K562 (cell line): ENCODE measurements at regions not wholly inside any gene's neighbourhood (a gene's known extent, or its start where the extent isn't known, plus 50 kb on each side); places are given as distances from the start of the nearest gene placed in this dataset.

ENCODE experiments used
- ATAC-seq: fragments of 200-7000 bp; cut with Tn5 transposase; 3 replicates; pipeline ENCODE4 v1.9.1; 2020; ENCODE audit warnings: moderate library complexity
- BruUV-seq: library from RNA; stranded (reverse); fragments of 400-500 nt; replicated peaks from 2 replicates; lab custom pipeline; 2021; lab: Mats Ljungman, UMichigan
- CTCF ChIA-PET: fragments of 300-600 bp; formaldehyde crosslinking; extraction: SDS; loops from one replicate; lab custom pipeline; 2021; ENCODE audit warnings: low intra/inter-chr PET ratio; lab: Yijun Ruan, JAX
- POLR2A ChIA-PET: fragments of 300-600, 350-650 bp; sonication (Branson Sonifier 250); formaldehyde crosslinking; extraction: SDS; loops from one replicate; lab custom pipeline; 2021; ENCODE audit warnings: antibody characterized with exemption, inconsistent platforms; lab: Yijun Ruan, JAX
- DNase-seq, 4 experiments: peaks; one replicate each; pipeline versions ENCODE4 v3.0.0 to v3.0.0-alpha.2; 2011 to 2018; ENCODE audit warnings: low spot score in 3 of 4, mixed read lengths in 3 of 4; ENCODE audit errors: extremely low read depth in 1 of 4
- FAIRE-seq: peaks from 2 replicates; lab custom pipeline; 2011; peaks lifted over from hg19 to GRCh38; lab: Jason Lieb, UNC
- H2AFZ ChIP-seq: 2 replicates; pipeline ENCODE4 v1.6.0; 2011; ENCODE audit warnings: low read depth, low read length, control low read depth, inconsistent platforms
- H3K27ac ChIP-seq: fragments of 200-600 bp; 3 replicates; pipeline ENCODE4 v1.8.0; 2011; ENCODE audit warnings: low read depth, mild to moderate bottlenecking, control low read depth, inconsistent platforms, low read length, moderate library complexity, mixed read lengths; ENCODE audit errors: extremely low read depth
- H3K27me3 ChIP-seq, 2 experiments: fragments of 300-600 bp in 1 of 2; 2 replicates in 1 of 2; 3 replicates in 1 of 2; pipeline versions ENCODE4 v1.6.0 to v1.8.0; 2011; ENCODE audit warnings: inconsistent platforms in 2 of 2, low read length in 2 of 2, mild to moderate bottlenecking in 1 of 2, mixed read lengths in 1 of 2, moderate library complexity in 1 of 2; ENCODE audit not compliant: control insufficient read depth in 2 of 2, insufficient read depth in 2 of 2
- H3K36me3 ChIP-seq: fragments of 300-600 bp; 3 replicates; pipeline ENCODE4 v1.8.0; 2011; ENCODE audit warnings: mild to moderate bottlenecking, low read length, inconsistent platforms; ENCODE audit not compliant: control insufficient read depth, insufficient read depth
- H3K4me1 ChIP-seq, 2 experiments: fragments of 200-600 bp in 1 of 2; replicated peaks in 1 of 2; 2 replicates in 1 of 2; 3 replicates in 1 of 2; pipeline versions ENCODE4 v1.5.1 to v1.8.0; 2011; ENCODE audit warnings: inconsistent platforms in 2 of 2, low read length in 2 of 2, mild to moderate bottlenecking in 1 of 2, mixed read lengths in 1 of 2, moderate library complexity in 1 of 2; ENCODE audit not compliant: control insufficient read depth in 2 of 2, insufficient read depth in 2 of 2
- H3K4me2 ChIP-seq: 2 replicates; pipeline ENCODE4 v1.6.1; 2011; ENCODE audit warnings: low read length, control low read depth, inconsistent platforms, mixed read lengths; ENCODE audit not compliant: insufficient read depth
- H3K4me3 ChIP-seq: fragments of 200-600 bp; sonication (generic), shearing (Covaris generic); 2 replicates; pipeline ENCODE4 v1.5.1; 2016; ENCODE audit warnings: control low read depth, inconsistent platforms
- H3K79me2 ChIP-seq: fragments of 200-600 bp; 3 replicates; pipeline ENCODE4 v1.8.0; 2011; ENCODE audit warnings: low read length, inconsistent platforms; ENCODE audit not compliant: control insufficient read depth, insufficient read depth
- H3K9ac ChIP-seq, 2 experiments: 2 replicates each; pipeline versions ENCODE4 v1.6.0 to v1.6.1; 2011; ENCODE audit warnings: low read depth in 2 of 2, low read length in 2 of 2, control low read depth in 1 of 2, inconsistent platforms in 1 of 2, mild to moderate bottlenecking in 1 of 2, mixed read lengths in 1 of 2; ENCODE audit not compliant: insufficient read depth in 1 of 2
- H3K9me1 ChIP-seq: one replicate; pipeline ENCODE4 v1.6.0; 2011; ENCODE audit warnings: inconsistent platforms, mild to moderate bottlenecking, low read length, moderate library complexity; ENCODE audit not compliant: control insufficient read depth, insufficient read depth
- H3K9me3 ChIP-seq: replicated peaks from 2 replicates; pipeline ENCODE4 v1.5.1; 2011; ENCODE audit warnings: low read depth, low read length, inconsistent platforms; ENCODE audit not compliant: control insufficient read depth, insufficient read depth
- H4K20me1 ChIP-seq: replicated peaks from 2 replicates; pipeline ENCODE4 v1.6.1; 2011; ENCODE audit warnings: low read length, inconsistent platforms, mixed read lengths; ENCODE audit not compliant: control insufficient read depth, insufficient read depth
- ETV1 ChIP-seq: fragments of 450-650 bp; conservative IDR thresholded peaks from 2 replicates; pipeline ENCODE4 v1.6.1; 2016; ENCODE audit warnings: missing genetic modification characterization, control low read depth, low read depth, missing compliant biosample characterization
- GATAD2B ChIP-seq: fragments of 450-650 bp; IDR thresholded peaks from 2 replicates; pipeline ENCODE4 v1.6.1; 2017; ENCODE audit warnings: mild to moderate bottlenecking, borderline replicate concordance
- WGBS: fragments of 100-300 bp; shearing (Covaris generic); methylation state at CpG from one replicate; pipeline ENCODE4 v1.1.6; 2016; ENCODE audit warnings: low coverage, mixed read lengths; ENCODE audit not compliant: insufficient coverage; ENCODE audit errors: missing lambda C conversion rate; 5-methylcytosine and 5-hydroxymethylcytosine counted together
- in situ Hi-C: fragments of 300-500 bp; cut with MboI; formaldehyde crosslinking; loops from 4 replicates; pipeline ENCODE4 v1.15.0; 2018; ENCODE audit warnings: inconsistent platforms, mixed read lengths
- intact Hi-C: fragments of 100-400 bp; cut with micrococcal nuclease; formaldehyde crosslinking; loops from 2 replicates; pipeline ENCODE4 v1.14.2; 2022
- TF ChIP-seq, protein P1 (sequence below): fragments of 450-650 bp; IDR thresholded peaks from 2 replicates; pipeline ENCODE4 v1.6.1; 2017; ENCODE audit warnings: antibody characterized with exemption

DNA sequence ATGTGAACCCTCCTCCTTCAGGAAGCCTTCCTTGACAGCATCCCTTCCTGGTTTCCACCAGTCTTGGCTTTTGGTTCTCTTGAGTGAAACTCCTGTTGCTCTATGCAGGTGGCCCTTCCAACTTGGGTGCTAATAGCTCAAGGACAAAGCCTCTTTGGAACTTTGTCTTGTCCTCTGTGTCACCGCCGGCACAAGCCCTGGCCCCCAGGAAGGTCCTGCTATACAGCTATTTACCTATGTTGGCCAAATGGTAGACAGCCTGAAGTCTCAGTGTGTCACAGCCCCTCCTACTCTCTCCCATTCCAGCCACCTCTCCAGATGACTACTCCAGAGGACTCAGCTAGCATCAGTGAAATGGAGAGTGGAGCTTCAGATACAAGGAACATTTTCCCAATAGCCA, 94.7 kb upstream of the ZNF618 start:
- no peak overlapping the region for H3K4me2 ChIP-seq
- intact Hi-C loops (no loop called here), in situ Hi-C loops (no loop called here)
- no peak for DNase-seq
- no peaks in the 10 kb centered on the region for H4K20me1 ChIP-seq
- no peaks in the 10 kb centered on the region for H3K9me1 ChIP-seq
- H3K9ac ChIP-seq, result no peak overlapping the region
- no TSS peak for BruUV-seq
- no peak overlapping the region for H3K4me3 ChIP-seq
- H3K27me3 ChIP-seq, result peaks cover 3 to 12% of the 10 kb centered on the region in 2 experiments; a peak in 2 of 5 replicates
- no peak overlapping the region for H3K27ac ChIP-seq
- no peaks in the 10 kb centered on the region for H3K36me3 ChIP-seq
- ChIA-PET CTCF (no interaction called here), POLR2A (interaction anchor here (0.6 to 1.5 kb wide), 3 partner anchors 10 to 224 kb away, joined by 3 to 5 read pairs (median 5); no protein-coding TSS in a partner anchor)
- no peak for FAIRE-seq
- WGBS, result 0% methylated on average over 2 of the region's 2 CpGs
- H3K79me2 ChIP-seq, result no peaks in the 10 kb centered on the region
- H3K9me3 ChIP-seq, result no peaks in the 10 kb centered on the region
- H3K4me1 ChIP-seq, result no peaks in the 10 kb centered on the region
- ATAC-seq, result no peak
- TF ChIP-seq GATAD2B, result no peak
- TF ChIP-seq, protein P1, sequence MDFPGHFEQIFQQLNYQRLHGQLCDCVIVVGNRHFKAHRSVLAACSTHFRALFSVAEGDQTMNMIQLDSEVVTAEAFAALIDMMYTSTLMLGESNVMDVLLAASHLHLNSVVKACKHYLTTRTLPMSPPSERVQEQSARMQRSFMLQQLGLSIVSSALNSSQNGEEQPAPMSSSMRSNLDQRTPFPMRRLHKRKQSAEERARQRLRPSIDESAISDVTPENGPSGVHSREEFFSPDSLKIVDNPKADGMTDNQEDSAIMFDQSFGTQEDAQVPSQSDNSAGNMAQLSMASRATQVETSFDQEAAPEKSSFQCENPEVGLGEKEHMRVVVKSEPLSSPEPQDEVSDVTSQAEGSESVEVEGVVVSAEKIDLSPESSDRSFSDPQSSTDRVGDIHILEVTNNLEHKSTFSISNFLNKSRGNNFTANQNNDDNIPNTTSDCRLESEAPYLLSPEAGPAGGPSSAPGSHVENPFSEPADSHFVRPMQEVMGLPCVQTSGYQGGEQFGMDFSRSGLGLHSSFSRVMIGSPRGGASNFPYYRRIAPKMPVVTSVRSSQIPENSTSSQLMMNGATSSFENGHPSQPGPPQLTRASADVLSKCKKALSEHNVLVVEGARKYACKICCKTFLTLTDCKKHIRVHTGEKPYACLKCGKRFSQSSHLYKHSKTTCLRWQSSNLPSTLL, result no peak
- no peak overlapping the region for H2AFZ ChIP-seq

DNA sequence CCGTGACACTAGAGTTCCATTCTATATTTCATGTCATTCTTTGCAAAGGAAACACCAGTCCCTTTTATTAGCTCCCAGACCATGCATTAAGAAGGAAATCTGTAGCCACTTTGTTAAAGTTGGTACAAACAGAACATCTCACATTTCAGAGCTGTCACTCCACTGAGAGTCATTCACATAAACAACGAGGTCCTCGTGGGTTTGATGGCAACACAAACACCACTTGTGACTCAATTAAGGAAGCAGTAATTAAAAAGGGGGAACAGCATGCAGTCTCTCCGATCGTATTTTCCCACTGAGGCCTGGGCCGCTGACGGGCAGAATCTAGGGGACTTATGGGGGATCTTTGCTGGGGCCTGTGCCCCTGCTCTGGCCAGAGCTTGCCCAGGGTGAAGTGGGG, 94.2 kb upstream of the ZNF618 start:
- POLR2A ChIA-PET, result interaction anchor here (0.6 to 1.5 kb wide), 3 partner anchors 10 to 224 kb away, joined by 3 to 5 read pairs (median 5); no protein-coding TSS in a partner anchor
- CTCF ChIA-PET, result no interaction called here
- Histone ChIP-seq H3K9me3 (no peaks in the 10 kb centered on the region), H3K79me2 (no peaks in the 10 kb centered on the region), H4K20me1 (no peaks in the 10 kb centered on the region), H3K36me3 (no peaks in the 10 kb centered on the region), H3K9me1 (no peaks in the 10 kb centered on the region), H3K4me1 (no peaks in the 10 kb centered on the region), H3K27ac (no peak overlapping the region), H3K4me3 (no peak overlapping the region), H3K9ac (no peak overlapping the region), H2AFZ (no peak overlapping the region), H3K27me3 (peaks cover 3 to 12% of the 10 kb centered on the region in 2 experiments; a peak in 2 of 5 replicates), H3K4me2 (no peak overlapping the region)
- BruUV-seq, result no TSS peak
- FAIRE-seq (no peak), DNase-seq (no peak), ATAC-seq (no peak)
- intact Hi-C loops, result no loop called here
- no peak for TF ChIP-seq ETV1 (tag)
- in situ Hi-C loops, result no loop called here
- 0% methylated on average over 7 of the region's 7 CpGs for WGBS
